ENCODE measurements at regions not wholly inside any gene's neighbourhood (a gene's known extent, or its start where the extent isn't known, plus 50 kb on each side); places are given as distances from the start of the nearest gene placed in this dataset.

DNA sequence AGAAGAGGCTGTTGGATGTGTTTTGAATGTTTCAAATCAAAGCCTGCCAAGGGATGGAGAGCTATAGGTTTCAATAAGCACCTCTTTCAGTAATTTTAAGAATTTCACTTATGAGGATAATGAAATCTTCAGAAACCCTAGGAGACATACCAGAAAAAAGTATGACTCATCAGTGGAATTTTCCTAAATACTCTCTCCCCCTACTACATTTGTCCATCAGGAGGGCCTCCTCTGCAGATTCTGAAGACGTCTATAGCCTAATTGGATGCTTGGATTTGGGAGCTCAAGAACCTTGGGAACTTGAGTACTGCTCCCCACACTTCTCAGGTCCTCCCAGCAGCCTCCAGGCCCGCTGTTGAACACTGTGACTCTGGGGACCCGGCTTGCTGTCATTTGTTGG lies 374.3 kb downstream of the SLC4A3 start:
- no peak for DNase-seq

DNA sequence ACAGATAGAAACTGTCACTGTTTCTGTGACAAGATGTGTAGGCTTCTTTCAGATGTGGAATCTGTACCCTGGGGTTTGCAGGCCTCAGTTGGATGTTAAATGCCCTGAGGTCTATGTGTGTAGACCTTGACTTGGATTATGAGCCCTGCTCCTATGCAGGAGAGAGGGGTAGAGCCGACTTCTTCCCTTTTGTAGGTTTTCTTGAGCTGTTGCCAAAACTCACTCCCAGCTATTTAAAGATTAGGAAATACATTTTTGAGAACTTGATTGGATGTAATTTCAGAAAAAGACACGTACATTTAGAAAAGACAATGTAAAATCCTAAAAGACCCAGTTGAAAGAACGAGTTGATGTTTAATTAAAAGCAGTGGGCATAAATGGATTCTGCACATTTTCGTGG lies 374.8 kb downstream of the SLC4A3 start:
- no peak for DNase-seq

DNA sequence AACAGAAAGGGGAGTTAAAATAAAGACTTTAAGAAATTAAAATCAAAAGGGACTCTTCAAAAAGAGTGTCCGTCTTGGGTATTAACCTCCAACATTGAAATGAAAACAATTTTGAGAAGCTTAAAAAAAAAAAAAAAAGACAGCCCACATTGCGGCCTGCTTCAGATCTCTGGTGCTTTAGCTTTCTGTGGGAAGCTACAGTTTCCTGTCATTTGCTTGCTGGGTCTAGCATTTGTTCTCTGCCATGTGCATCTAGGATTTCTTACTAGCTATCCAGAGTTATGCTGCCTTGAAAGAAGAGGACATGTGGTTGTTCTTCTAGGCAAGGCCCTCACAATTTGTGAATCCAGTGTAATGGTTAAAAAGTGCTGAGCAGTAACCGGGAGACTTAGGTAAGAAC lies 375.3 kb downstream of the SLC4A3 start:
- DNase-seq: no peak

DNA sequence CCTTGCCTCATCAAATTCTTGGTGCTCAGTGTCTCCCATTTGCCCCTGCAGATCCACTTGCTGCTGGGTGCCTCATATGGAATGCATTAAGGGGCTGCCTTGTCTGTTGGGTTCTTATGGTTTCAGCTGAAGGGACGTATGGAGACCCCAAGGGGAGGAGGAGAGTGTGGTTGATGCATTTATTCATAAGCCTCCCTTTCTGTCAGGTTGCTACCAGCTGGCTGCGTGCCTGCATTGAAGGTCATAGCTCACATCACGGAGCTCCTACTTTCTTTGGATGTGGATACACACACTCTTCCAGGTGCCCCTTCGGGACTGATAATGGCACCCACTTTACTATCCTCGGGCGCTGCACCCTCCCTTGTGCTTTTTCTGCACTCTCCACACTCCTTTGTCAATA lies 377.9 kb downstream of the SLC4A3 start:
- no peak for DNase-seq

DNA sequence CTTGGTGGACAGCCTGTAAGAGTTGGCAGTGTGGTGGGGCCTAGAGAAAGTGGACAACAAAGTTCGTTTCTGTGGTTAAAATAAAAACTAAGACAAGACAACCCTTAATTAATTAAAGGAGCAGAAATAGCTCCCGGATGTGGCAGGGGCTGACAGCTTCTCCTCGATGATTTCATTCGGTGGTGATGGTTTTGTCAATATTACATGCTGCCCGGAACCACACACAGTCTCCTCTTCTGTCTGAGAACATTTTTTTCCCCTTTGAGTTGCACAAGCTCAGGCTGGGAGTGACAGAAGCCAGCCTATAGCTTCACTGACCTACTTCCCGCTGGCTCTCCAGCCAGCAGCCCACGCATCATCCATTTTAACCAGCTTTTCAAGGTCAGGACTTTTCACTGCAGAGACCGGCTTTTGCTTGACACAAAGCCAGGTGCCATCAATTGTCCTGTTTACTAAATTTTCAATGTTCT lies 378.8 kb downstream of the SLC4A3 start:
- peak; percentile 5 for DNase-seq

DNA sequence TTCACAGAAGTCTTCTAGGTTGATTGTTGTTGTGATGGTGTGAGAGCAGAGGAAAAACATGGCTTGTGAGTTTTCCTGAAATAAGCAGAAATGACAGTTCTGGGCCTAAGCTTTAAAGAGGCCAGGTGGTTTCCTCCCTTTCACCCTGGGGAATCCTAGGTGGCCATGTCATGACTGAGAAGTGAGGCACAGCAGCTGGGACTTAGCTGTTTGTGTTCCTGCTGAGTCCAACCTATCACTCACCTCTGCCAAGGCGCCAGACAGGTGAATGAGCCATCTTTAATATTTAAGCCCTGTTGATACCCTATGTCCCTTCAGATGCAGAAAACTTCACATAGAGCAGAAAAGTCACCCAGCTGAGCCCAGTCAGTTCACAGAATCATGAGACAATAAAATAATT lies 384.4 kb downstream of the SLC4A3 start:
- DNase-seq: no peak

DNA sequence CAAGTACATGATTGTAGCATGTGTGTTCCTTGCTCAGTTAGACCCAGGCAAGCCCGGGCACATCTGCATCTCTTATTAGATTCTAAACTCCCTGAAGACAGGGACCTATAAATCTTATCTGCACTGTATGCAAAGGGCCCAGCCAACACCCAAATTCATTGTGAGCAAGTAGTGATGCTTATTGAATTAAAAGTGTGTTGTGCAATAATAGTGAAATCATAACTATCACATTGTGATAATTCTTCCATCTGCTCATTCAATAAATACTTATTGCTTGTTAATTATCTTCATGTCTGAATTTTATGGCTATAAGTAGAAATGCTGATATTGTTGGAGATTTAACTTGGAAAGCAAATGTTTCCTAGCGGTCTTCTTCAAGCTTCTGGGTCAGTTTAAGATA lies 387.5 kb downstream of the SLC4A3 start:
- no peak for DNase-seq

DNA sequence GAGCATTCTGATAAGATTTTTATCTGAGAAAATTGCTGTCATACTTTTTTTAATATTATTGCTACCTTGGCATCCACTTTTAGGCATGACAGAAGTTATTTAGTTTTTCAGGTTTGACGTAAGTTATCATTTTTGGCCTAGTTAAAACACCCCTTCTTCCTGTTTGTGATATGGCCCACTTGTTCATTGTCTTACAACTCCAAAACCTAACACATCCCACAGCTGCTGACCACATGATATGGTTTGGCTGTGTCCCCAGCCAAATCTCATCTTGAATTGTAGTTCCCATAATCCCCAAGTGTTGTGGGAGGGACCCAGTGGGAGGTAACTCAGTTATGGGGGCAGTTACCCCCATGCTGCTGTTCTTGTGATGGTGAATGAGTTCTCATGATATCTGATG lies 388.1 kb downstream of the SLC4A3 start:
- no peak for DNase-seq

DNA sequence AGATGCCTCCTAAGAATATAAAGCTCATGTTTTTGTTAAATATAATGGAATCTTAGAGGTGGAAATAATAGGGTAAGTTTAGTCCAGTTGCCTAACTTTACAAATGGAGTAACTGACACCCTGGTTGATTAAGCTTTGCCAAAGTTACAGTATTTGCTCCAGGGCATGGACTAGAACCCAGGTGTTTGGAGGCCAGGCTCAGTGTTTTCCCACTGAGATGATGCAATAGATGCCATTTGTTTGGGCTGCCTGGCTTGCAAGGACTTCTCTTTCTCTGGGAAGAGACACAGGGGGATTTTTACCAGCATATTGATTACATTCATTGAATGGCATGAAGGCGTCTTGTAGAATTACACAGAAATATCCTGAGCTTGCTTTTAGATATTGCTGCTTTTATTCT lies 397.8 kb downstream of the SLC4A3 start:
- no peak for DNase-seq

DNA sequence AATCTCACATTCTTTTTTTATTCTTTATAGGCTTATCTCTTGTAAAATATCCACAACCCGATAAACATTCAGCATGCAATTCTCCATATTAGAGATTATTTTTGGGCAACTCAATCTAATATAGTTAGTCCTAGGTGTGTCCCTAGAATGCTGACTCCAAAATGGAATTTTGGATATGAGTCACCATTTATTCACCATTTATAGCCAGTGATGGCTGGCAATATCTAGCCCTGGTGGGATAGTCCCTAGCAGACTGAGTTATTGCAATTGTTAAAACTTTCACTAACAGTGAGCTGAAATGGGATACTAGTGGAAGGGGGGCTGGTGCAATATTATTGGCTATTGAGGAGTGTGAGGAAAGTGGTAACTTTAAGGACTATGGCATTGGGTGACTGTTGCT lies 401.6 kb downstream of the SLC4A3 start:
- DNase-seq: no peak

DNA sequence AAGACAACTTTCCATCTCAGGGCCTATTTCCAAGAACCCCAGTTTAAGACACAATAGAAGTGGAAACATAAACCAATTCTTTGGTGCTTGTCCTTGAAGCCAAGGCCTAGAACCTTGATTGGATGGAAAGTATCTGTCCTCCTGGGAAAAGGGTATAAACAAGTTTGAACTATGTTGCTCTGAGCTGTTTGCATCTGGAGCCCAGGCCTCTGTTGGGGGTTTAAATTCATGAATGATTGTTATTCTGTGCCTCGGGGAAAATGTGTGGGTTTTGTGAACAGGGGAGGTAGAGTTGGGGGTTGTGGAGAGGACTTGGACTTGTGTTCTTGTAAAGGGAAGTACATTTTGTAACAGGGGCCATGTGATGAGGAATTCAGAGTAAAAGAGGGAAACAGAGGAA lies 406.1 kb downstream of the SLC4A3 start:
- DNase-seq: no peak

DNA sequence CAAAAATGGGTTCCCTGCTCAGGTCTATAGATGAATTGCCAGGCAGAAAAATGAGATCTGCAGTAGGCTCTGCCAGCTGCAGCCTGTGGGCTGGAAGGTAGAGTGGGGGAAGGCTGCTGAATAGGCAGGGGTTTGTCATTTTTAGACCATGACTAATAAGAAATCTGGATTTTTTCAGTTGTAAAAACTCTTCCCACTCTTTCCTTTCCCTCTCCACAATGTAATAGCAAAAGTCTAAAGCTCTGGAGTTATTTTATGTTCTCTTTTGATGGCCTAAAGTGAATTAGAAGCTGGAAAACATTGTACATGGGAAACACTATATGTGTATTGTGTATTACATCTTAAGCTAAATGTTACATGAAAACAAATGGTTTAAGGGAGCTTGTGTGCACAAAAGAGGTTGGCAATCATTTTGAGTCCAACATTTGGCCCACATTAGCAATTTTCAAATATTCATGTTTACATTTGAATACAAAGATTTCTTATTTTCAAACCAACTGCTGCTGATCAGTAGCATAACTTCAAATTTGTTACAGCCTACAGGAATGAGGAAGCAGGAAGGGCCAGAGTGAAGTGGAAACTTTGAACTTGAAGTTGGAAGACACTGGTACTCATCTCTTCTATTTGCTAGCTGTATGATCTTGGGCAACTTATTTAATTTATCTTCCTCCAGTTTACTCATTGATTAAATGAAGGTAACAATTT lies 407.1 kb downstream of the SLC4A3 start:
- DNase-seq: no peak

DNA sequence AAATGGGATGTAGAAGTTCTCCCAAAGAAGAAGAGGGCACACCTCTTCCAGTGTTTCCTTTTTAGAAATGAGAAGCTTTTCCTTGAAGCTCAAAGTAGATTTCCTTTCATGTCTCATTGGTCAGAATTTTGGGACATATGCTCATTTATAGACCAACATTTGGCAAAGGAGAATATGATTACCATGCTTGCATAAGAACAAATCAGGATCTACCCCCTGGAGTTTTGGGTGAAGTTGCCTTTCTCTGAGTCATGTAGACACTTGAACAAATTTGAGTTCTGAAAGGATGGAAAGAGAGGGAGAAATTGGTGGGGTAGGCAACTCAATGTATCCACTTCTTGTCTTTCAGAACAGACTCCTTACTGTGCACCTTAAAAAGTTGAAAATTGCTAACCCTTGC lies 409.0 kb downstream of the SLC4A3 start:
- no peak for DNase-seq

DNA sequence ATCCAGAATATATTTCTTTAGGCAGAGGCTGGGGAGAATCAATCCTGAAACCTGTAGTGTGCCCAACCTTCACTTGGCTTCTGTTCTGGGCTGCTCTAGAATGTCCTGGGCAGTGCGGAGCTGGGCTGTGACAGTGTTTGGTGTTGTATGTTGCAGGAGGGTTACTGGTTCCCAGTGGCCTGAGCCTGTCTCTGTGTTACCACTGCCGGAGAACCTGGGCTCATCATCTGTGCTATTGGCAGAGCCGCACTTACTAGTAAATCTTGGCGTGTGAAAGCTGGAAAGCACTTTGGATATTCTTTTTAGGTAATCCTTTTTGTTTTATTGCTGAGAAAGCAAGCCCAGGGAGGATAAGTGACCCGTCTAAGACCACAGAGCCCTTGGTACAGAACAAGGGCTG lies 412.9 kb downstream of the SLC4A3 start:
- no peak for DNase-seq

DNA sequence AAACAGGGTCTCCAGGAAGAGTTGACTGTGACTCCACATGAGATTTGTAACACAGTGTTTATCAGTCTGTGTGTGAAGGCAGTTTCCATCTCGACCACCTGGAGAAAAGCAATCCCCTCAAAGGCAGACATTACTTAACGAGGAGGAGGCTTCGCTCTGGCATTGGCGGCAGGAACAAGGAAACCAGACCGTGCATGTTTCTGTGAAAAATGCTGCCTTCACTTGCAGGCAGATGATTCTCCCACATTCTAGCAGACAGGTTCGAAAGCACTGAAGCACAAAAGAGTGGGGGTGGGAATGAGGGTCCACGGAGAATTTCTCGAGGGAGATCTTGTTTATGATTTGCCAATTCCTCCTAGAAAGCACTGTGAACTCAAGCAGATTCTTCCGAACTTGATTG lies 414.0 kb downstream of the SLC4A3 start:
- DNase-seq: no peak

DNA sequence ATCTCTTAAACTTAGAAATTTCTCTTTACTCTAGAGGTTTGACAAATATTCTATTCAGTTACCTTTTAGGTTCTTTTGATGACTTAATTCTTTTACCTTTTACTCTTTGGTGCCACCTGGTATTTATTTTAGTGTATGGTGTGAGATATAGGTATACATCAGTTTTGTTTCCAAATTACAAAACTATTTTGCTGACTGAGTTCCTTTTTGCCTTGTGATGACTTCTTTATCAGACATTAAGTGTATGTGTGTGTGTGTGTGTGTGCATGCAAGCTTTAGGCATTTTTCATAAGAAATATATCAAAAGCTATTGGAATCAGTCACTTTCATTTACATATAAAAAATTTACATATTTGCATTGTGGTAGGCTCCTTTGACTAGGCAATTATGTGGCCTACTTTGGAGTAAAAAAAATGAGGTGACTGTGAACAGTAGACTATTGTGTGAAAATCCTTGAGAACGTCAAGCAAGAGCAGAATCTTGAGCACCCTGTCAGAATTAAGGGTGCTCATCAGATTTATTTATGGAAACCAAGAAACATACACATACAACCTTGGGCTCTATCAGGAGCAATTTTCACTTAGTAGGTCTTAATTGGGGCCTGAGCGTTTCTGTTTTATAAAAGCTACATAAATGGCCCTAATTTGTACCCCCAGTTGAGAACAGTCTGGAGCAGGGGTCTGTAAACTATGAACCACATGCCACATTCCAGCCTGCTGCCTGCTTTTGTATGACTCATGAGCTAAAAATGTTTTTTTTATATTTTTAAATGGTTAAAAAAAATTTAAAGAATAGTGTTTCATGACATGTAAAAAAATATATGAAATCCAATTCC lies 415.9 kb downstream of the SLC4A3 start:
- no peak for DNase-seq

DNA sequence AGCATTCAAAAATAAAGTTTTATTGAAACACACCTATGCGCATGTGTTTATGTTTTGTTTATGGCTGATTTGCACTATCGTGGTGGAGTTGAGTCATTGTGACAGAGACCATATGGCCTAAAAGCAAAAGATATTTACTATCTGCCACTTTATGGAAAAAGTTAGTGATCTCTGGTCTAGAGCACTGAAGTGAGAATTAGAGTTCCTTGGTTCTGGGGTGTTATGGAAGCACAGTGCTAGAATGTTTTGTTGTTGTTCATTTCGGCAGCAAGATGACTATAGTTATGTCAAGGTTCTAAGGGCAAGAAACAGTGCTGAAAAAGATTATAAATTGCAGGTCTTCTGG lies 416.5 kb downstream of the SLC4A3 start:
- DNase-seq: no peak

DNA sequence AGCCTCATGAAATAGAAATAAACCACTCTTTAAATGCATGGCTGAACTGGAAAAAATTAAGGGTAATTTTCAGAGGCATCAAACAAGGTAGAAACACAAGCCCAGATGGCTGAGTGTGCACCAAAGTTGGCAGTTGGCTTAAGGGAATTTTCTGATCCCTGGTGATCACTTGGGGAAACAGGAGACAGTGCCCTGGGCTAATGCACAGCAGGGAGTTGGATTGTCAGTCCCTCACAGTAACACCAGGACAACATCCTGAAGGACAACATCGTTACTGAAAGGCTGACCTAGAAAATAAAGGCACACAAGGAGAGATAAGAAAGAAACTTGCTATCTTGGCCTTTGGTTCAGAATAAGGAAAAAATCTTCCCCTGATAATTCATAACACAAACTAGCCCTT lies 417.0 kb downstream of the SLC4A3 start:
- DNase-seq: no peak

DNA sequence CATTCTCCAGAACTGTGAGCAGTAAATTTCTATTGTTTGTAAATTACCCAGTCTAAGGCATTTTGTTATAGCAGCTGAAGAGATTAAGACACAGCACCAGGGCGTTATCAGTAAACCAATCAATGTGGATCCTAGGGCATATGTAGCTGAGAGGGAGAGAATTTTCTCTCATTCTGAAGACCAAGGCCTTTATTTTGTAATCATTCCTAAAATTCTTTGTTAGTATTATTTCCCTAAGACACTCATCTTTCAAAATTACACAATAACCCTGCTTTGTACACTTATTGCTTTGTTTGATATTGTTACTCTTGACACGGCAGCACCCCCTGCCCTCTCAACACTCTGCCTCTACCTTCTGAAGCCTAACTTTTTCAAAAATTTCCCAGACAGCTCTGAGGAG lies 419.1 kb downstream of the SLC4A3 start:
- no peak for DNase-seq

DNA sequence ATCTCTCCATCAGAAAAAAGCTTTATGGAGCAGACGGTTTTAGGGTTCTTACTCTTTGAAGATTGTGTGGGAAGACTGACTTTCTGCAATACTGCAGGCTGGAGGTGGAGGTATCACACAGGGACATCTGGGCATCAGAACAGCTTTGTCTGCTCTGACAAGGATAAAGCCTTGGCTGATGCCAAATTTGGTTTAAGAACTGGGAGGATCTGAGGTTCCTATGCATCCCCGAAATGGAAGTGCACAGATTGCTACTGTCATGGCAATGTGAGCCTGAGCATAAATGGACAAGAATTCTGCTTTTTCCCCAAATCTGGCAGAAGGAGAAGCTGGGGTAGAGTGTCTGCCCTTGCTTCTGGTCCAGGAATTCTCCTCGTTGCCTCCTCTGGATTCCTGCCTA lies 424.3 kb downstream of the SLC4A3 start:
- DNase-seq: no peak

DNA sequence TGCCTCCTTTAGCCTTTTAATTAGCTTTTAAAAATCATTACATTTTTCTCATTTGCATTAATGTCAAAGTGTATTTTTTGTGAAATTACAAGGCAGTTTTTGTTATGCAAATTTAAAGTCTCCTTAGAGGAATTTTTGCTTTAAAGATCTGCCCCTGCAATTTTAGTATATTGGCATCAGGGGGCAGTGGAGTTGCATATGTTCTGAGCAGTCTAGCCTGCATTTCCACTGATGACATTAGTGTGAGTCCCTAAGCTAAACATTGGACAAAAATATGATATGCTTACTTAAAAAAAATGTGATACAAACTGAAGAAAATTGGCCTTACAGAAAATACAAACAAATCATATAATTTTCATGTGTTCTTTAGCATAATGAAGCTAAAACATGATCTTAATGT lies 426.5 kb downstream of the SLC4A3 start:
- DNase-seq: no peak

DNA sequence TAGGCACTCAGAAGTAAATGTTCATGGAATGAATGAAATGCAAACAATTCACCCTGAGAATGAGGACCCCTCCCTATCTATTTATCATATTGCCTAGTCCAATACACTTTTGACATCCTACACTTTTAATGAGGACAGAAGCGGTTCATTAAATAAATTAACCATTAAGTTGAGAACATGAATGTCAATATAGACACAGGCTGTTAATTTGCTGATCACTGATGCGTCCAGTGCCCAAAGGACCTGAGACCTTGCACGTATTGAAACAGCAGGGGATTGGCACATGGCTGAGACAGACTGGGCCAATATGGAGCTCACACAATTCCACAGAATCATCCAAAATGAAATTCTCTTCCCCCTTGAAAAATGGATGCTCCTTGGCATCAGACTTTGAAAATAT lies 430.0 kb downstream of the SLC4A3 start:
- DNase-seq: no peak

DNA sequence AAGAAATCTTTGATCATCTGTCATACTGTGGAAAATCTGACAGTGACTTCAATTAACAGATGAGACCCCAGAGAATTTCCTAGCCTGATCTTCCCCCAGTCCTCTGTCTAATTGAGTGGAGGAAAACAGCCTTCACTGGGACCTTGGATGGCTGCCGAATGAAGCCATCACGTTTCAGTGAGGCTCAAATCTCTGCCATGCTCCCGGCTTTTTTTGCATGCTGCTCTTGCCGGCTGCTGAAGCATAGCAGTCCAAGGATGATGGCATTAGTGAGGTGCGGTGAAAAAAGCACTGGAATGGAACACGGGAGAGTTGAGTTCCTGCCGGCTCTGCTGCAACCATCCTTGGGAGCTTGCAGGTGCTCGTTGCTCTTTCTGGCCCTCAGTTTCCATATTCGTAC lies 430.5 kb downstream of the SLC4A3 start:
- DNase-seq: no peak

DNA sequence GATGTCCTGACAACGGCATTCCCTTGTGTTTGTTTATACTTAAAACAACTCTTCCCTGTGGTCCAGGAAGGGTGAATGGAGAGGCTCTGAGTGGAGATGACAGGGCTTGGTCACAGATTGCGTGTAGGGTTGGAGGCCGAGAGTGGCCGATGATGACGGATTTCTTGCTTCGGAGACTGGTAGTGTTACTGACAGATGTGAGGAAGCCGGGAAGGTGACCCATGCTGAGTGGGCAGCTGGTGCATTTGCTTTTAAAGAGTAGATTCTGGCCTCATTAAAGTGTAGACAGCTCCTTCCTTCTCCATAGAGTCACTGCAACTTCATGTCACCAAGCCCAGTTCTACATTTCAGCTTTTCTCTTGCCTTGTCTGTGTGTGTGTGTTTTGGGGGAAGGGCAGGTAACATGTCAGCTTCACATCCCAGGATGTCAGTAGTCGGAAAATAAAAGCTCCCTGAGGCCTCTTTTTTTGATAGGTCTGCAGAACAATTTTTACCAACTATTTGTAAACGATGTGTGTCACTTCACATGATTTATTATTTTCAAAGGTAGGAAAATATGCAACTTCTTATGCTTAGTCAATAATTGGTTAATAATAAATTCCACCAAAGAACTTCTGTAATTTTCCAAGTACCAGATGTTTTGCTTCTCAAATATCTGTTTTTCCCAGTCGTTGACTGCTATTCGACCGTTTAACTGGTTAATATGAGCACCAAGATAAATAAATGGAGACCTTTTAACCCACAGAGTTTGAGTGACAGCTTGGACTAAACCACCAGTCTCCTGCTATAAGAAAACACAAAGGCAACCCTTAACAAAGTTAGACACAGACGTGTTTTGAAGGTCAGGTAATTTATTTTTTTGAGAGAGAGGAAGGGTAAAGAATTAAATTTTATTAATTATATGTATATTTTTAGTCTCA lies 436.9 kb downstream of the SLC4A3 start:
- DNase-seq: no peak
